ENCODE measurements at regions not wholly inside any gene's neighbourhood (a gene's known extent, or its start where the extent isn't known, plus 50 kb on each side); places are given as distances from the start of the nearest gene placed in this dataset.

DNA sequence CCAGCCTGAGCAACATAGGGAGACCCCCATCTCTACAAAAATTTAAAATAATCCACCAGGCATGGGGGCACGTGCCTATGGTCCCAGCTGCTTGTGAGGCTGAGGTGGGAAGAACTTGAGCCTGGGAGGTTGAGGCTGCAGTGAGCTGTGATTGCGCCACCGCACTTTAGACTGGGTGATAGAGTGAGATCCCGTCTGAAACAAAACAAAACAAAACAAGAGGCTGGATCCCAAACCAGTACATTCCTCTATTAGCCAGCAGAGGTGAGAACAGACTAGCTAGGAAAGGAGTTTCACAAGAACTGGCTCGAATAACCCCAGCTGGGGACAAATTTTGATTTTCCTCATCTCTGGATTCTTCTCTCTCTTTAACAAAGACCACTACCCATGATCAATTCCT lies 366.7 kb upstream of the ZFHX3 start:
- CTCF ChIA-PET: no interaction called here
- POLR2A ChIA-PET: no interaction called here
- TF ChIP-seq, protein P1, sequence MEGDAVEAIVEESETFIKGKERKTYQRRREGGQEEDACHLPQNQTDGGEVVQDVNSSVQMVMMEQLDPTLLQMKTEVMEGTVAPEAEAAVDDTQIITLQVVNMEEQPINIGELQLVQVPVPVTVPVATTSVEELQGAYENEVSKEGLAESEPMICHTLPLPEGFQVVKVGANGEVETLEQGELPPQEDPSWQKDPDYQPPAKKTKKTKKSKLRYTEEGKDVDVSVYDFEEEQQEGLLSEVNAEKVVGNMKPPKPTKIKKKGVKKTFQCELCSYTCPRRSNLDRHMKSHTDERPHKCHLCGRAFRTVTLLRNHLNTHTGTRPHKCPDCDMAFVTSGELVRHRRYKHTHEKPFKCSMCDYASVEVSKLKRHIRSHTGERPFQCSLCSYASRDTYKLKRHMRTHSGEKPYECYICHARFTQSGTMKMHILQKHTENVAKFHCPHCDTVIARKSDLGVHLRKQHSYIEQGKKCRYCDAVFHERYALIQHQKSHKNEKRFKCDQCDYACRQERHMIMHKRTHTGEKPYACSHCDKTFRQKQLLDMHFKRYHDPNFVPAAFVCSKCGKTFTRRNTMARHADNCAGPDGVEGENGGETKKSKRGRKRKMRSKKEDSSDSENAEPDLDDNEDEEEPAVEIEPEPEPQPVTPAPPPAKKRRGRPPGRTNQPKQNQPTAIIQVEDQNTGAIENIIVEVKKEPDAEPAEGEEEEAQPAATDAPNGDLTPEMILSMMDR (IDR thresholded peaks at IDR 0.05; ENCODE audit: control extremely low read depth, extremely low read depth, low read depth, missing control alignments): no peak
- no peak for DNase-seq (ENCODE audit: extremely low spot score)

GRCh38 chr16:73413830-73414190 lies 365.9 kb upstream of the ZFHX3 start:
- ChIA-PET POLR2A (no interaction called here), CTCF (no interaction called here)
- TF ChIP-seq, protein P1 (IDR thresholded peaks at IDR 0.05; ENCODE audit: control extremely low read depth, extremely low read depth, low read depth, missing control alignments): no peak
- DNase-seq (ENCODE audit: extremely low spot score): no peak

DNA sequence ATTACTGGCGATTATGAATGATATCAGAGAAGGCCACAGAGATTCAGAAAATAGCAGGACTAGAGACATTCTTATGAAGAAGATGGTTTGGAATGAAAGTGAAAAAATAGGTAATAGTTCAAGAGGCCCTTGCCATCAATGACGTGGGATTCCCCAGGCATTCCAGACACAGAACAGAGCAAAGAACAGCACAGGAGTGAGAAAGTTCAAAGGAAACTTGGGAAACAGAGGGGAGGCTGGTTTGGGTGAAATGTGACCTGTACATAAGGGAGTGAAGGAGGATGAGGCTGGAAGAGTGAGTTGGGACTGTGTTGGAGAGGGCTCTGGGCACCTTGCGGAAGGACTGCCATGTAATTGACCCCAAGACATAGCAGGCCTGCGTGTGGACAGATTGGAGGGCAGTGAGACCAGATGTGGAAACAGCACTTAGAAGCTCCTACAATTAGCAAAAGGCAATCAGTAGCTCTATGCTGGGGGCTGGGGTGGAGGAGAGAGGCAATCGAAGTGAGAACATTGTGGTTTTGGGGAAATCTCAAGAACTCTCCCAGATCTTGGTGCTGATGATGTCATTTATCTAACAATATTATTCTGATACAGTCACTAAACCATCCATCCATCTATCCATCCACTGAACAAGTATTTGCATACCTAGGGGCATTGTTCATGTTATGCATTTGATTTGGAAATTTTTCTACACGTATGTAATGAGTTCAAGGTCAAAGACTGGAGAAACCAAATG lies 365.3 kb upstream of the ZFHX3 start:
- DNase-seq (ENCODE audit: extremely low spot score): no peak
- ChIA-PET POLR2A (no interaction called here), CTCF (no interaction called here)
- TF ChIP-seq, protein P1 (IDR thresholded peaks at IDR 0.05; ENCODE audit: control extremely low read depth, extremely low read depth, low read depth, missing control alignments): no peak

DNA sequence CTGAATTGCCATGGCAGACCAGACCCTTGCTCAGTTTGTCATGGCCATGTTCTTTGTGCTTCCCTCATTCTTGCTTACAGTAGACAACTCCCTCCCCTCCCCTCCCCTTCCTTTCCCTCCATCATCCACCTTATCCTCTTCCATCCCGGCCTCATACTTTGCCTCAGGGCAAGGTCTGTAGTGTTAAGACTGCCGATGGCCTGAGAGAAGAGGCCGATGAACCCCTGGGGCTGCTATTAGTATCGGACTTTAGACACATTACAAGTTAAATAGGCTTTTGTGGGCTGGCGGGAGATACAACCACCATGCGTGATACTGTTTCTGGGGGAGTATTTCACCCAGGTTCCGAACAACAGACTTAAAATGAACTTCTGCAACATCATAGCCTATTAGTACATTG lies 364.5 kb upstream of the ZFHX3 start:
- POLR2A ChIA-PET: no interaction called here
- TF ChIP-seq, protein P1 (IDR thresholded peaks at IDR 0.05; ENCODE audit: control extremely low read depth, extremely low read depth, low read depth, missing control alignments): no peak
- CTCF ChIA-PET: no interaction called here
- DNase-seq (ENCODE audit: extremely low spot score): no peak

GRCh38 chr16:73408716-73409115 lies 360.8 kb upstream of the ZFHX3 start:
- TF ChIP-seq, protein P1 (IDR thresholded peaks at IDR 0.05; ENCODE audit: control extremely low read depth, extremely low read depth, low read depth, missing control alignments): no peak
- no peak for DNase-seq (ENCODE audit: extremely low spot score)
- ChIA-PET CTCF (no interaction called here), POLR2A (no interaction called here)

DNA sequence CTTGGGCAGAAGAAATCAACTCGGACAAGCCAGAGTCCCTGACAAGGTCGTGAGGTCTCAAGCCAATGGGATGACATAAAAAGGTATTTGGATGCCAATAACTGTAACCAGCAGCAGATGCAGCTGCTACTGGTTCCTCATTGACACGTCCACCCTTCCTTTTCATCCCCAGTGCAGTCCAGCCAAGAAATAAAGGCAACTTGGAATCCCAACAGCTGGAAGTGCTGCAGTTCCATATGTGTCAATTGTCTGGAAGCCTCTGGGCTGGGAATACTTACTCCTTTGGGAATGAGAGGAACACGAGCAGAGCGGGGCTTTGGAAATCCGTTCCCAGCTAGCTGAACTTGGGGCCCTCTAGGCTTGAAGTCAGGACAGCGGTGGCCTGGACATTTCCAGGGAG lies 360.4 kb upstream of the ZFHX3 start:
- ChIA-PET CTCF (no interaction called here), POLR2A (no interaction called here)
- DNase-seq (ENCODE audit: extremely low spot score): no peak
- TF ChIP-seq, protein P1 (IDR thresholded peaks at IDR 0.05; ENCODE audit: control extremely low read depth, extremely low read depth, low read depth, missing control alignments): no peak

DNA sequence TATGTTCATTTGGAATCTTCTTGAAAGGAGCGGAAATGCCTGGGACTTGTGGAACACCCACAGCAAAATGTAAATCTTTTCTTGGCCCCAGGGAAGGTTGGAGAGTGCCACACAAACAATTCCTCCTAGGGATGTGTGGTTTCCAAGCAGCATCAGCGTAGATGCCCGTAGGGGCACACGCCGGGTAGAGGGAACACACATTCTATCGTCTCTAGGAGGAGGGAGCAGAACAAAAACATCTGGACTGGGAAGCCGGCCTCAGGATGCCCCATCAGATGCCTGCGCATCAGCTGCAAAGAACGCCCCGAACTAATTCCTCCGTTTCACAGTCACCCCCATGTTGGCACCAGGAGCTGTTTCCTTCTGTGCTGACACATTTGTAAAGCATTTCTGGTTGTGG lies 357.9 kb upstream of the ZFHX3 start:
- TF ChIP-seq, protein P1 (IDR thresholded peaks at IDR 0.05; ENCODE audit: control extremely low read depth, extremely low read depth, low read depth, missing control alignments): no peak
- POLR2A ChIA-PET: no interaction called here
- no peak for DNase-seq (ENCODE audit: extremely low spot score)
- CTCF ChIA-PET: no interaction called here

Data from GM10248 (cell line).